ENCODE measurements at regions not wholly inside any gene's neighbourhood (a gene's known extent, or its start where the extent isn't known, plus 50 kb on each side); places are given as distances from the start of the nearest gene placed in this dataset.

GRCh38 chr1:116851846-116852245, 57.9 kb upstream of the PTGFRN start:
- DNase-seq (ENCODE audit: low read depth, low spot score), result no peak
- SMC1A ChIA-PET (ENCODE audit: uncharacterized antibody, unreplicated experiment), result interaction anchor here (0.6 kb wide), 1 partner anchor 25 kb away, joined by 3 read pairs; no protein-coding TSS in a partner anchor
- in situ Hi-C loops (cut with MboI) (no loop called here), intact Hi-C loops (cut with micrococcal nuclease; ENCODE audit: unreplicated experiment) (no loop called here)
- no peaks in the 10 kb centered on the region for H3K9me3 ChIP-seq (replicated peaks; ENCODE audit: control insufficient read depth, insufficient read depth, low read length)
- no peaks in the 10 kb centered on the region for H3K79me2 ChIP-seq (ENCODE audit: control insufficient read depth, insufficient read depth, low read length)
- H3K9ac ChIP-seq (ENCODE audit: control insufficient read depth, insufficient read depth, low read length), result no peak overlapping the region
- no peaks in the 10 kb centered on the region for H3K27me3 ChIP-seq (replicated peaks in 1 of 2; ENCODE audit: control insufficient read depth in 2 of 2, insufficient read depth in 2 of 2, low read length in 1 of 2)
- H2AFZ ChIP-seq (ENCODE audit: control insufficient read depth, low read depth, low read length), result no peak overlapping the region
- H4K20me1 ChIP-seq (ENCODE audit: control insufficient read depth, insufficient read depth), result no peaks in the 10 kb centered on the region
- peaks cover 8% of the 10 kb centered on the region; the same call in 1 of the 2 replicates for H3K4me1 ChIP-seq (ENCODE audit: control insufficient read depth, insufficient read depth, low read length)
- CTCF ChIA-PET, result interaction anchor here (1.0 kb wide), 1 partner anchor 29 kb away, joined by 3 read pairs; no protein-coding TSS in a partner anchor
- H3K4me2 ChIP-seq (ENCODE audit: control insufficient read depth, insufficient read depth), result no peak overlapping the region
- RAD21 ChIA-PET (ENCODE audit: unreplicated experiment), result no interaction called here
- no peak for ATAC-seq
- no peak overlapping the region for H3K27ac ChIP-seq (ENCODE audit: control insufficient read depth, insufficient read depth)
- 28% methylated on average over 5 of the region's 5 CpGs for WGBS (ENCODE audit: insufficient coverage, insufficient replicate concordance, low lambda C conversion rate, missing lambda C conversion rate)
- no peaks in the 10 kb centered on the region for H3K36me3 ChIP-seq (ENCODE audit: control insufficient read depth in 2 of 2, insufficient read depth in 2 of 2, low read length in 1 of 2)
- FAIRE-seq, result no peak
- TF ChIP-seq POLR2AphosphoS5 (IDR thresholded peaks at IDR 0.05; ENCODE audit: low read length) (no peak), ZBTB11 (CRISPR knock-in tag; IDR thresholded peaks at IDR 0.05) (no peak)
- BruUV-seq (replicated peaks), result no TSS peak
- H3K4me3 ChIP-seq, result no peak overlapping the region
- POLR2A ChIA-PET, result no interaction called here

GRCh38 chr1:116852367-116852766, 57.3 kb upstream of the PTGFRN start:
- no peaks in the 10 kb centered on the region for H3K27me3 ChIP-seq (replicated peaks in 1 of 2; ENCODE audit: control insufficient read depth in 2 of 2, insufficient read depth in 2 of 2, low read length in 1 of 2)
- no peak overlapping the region for H3K27ac ChIP-seq (ENCODE audit: control insufficient read depth, insufficient read depth)
- H3K36me3 ChIP-seq (ENCODE audit: control insufficient read depth in 2 of 2, insufficient read depth in 2 of 2, low read length in 1 of 2), result no peaks in the 10 kb centered on the region
- H3K4me2 ChIP-seq (ENCODE audit: control insufficient read depth, insufficient read depth), result no peak overlapping the region
- TF ChIP-seq NRF1 (conservative IDR thresholded peaks at IDR 0.05; ENCODE audit: low read depth, low read length) (no peak), IKZF1 (conservative IDR thresholded peaks at IDR 0.05) (no peak), POLR2A (IDR thresholded peaks at IDR 0.05; ENCODE audit: low read depth, low read length) (no peak), WRNIP1 (IDR thresholded peaks at IDR 0.05; ENCODE audit: borderline replicate concordance, low read depth, low read length) (no peak), NFYA (IDR thresholded peaks at IDR 0.05; ENCODE audit: borderline replicate concordance, low read depth, low read length) (no peak), NFIC (IDR thresholded peaks at IDR 0.05; ENCODE audit: low read depth, low read length) (no peak)
- WGBS (ENCODE audit: insufficient coverage, insufficient replicate concordance, low lambda C conversion rate, missing lambda C conversion rate), result 34% methylated on average over 7 of the region's 7 CpGs
- ATAC-seq, result no peak
- ChIA-PET CTCF (interaction anchor here (1.0 kb wide), 1 partner anchor 29 kb away, joined by 3 read pairs; no protein-coding TSS in a partner anchor), SMC1A (ENCODE audit: uncharacterized antibody, unreplicated experiment) (interaction anchor here (0.6 to 6.3 kb wide), 4 partner anchors 11 to 126 kb away, joined by 3 to 122 read pairs (median 6); no protein-coding TSS in a partner anchor), RAD21 (ENCODE audit: unreplicated experiment) (no interaction called here), POLR2A (no interaction called here)
- BruUV-seq (replicated peaks), result no TSS peak
- H3K4me1 ChIP-seq (ENCODE audit: control insufficient read depth, insufficient read depth, low read length), result peaks cover 8% of the 10 kb centered on the region; the same call in 1 of the 2 replicates
- no peaks in the 10 kb centered on the region for H4K20me1 ChIP-seq (ENCODE audit: control insufficient read depth, insufficient read depth)
- H2AFZ ChIP-seq (ENCODE audit: control insufficient read depth, low read depth, low read length), result no peak overlapping the region
- H3K4me3 ChIP-seq, result no peak overlapping the region
- H3K9ac ChIP-seq (ENCODE audit: control insufficient read depth, insufficient read depth, low read length), result no peak overlapping the region
- in situ Hi-C loops (cut with MboI) (no loop called here), intact Hi-C loops (cut with micrococcal nuclease; ENCODE audit: unreplicated experiment) (no loop called here)
- no peak for DNase-seq (ENCODE audit: low read depth, low spot score)
- no peak for FAIRE-seq
- no peaks in the 10 kb centered on the region for H3K79me2 ChIP-seq (ENCODE audit: control insufficient read depth, insufficient read depth, low read length)
- no peaks in the 10 kb centered on the region for H3K9me3 ChIP-seq (replicated peaks; ENCODE audit: control insufficient read depth, insufficient read depth, low read length)

Measured in GM12878 (cell line).